Neuronal stem cell (in vitro differentiated cells): ENCODE measurements at regions not wholly inside any gene's neighbourhood (a gene's known extent, or its start where the extent isn't known, plus 50 kb on each side); places are given as distances from the start of the nearest gene placed in this dataset.

ENCODE experiments used
- DNase-seq: peaks from one replicate; pipeline ENCODE4 v3.0.0-alpha.2; 2013; ENCODE audit warnings: low spot score
- H2AFZ ChIP-seq: one replicate; pipeline ENCODE4 v1.6.1; 2013; ENCODE audit warnings: mild to moderate bottlenecking, low read length, inconsistent platforms
- H2AK5ac ChIP-seq: 2 replicates; pipeline ENCODE4 v1.6.1; 2013; ENCODE audit warnings: low read depth, mild to moderate bottlenecking, inconsistent platforms, low read length, moderate library complexity, mixed read lengths
- H2BK120ac ChIP-seq: 2 replicates; pipeline ENCODE4 v1.6.1; 2013; ENCODE audit warnings: low read depth, mild to moderate bottlenecking, inconsistent platforms, low read length, moderate library complexity, mixed read lengths
- H2BK12ac ChIP-seq: one replicate; pipeline ENCODE4 v1.6.1; 2013; ENCODE audit warnings: low read length, inconsistent platforms
- H2BK15ac ChIP-seq: 2 replicates; pipeline ENCODE4 v1.6.1; 2013; ENCODE audit warnings: mild to moderate bottlenecking, low read length, inconsistent platforms, mixed read lengths
- H2BK5ac ChIP-seq: one replicate; pipeline ENCODE4 v1.6.1; 2013; ENCODE audit warnings: inconsistent platforms, mild to moderate bottlenecking, low read length, moderate library complexity
- H3K14ac ChIP-seq: one replicate; pipeline ENCODE4 v1.6.1; 2013; ENCODE audit warnings: low read length, inconsistent platforms
- H3K18ac ChIP-seq: 2 replicates; pipeline ENCODE4 v1.6.1; 2013; ENCODE audit warnings: low read length, inconsistent platforms
- H3K23ac ChIP-seq: 2 replicates; pipeline ENCODE4 v1.6.1; 2013; ENCODE audit warnings: low read depth, mild to moderate bottlenecking, mixed read lengths, low read length, inconsistent platforms; ENCODE audit not compliant: poor library complexity
- H3K27ac ChIP-seq: replicated peaks from 3 replicates; pipeline ENCODE4 v1.5.1; 2013; ENCODE audit warnings: low read length, inconsistent platforms
- H3K27me3 ChIP-seq, 3 experiments: 2 replicates each; pipeline ENCODE4 v1.6.1; 2013; ENCODE audit warnings: low read length in 3 of 3, mild to moderate bottlenecking in 2 of 3, inconsistent platforms in 1 of 3, low read depth in 1 of 3, mixed read lengths in 1 of 3, moderate library complexity in 1 of 3; ENCODE audit not compliant: control insufficient read depth in 3 of 3, insufficient read depth in 3 of 3
- H3K36me3 ChIP-seq, 2 donors: replicated peaks in 1 of 2; 2 replicates each; pipeline ENCODE4 v1.6.1; 2013; ENCODE audit warnings: low read length in 2 of 2; ENCODE audit not compliant: control insufficient read depth in 2 of 2, insufficient read depth in 2 of 2
- H3K4ac ChIP-seq: 2 replicates; pipeline ENCODE4 v1.6.1; 2013; ENCODE audit warnings: inconsistent platforms, mild to moderate bottlenecking, low read length, moderate library complexity
- H3K4me1 ChIP-seq, 2 donors: 1 replicate in 1 of 2; 2 replicates in 1 of 2; pipeline ENCODE4 v1.6.1; 2013; ENCODE audit warnings: low read length in 2 of 2, low read depth in 1 of 2; ENCODE audit not compliant: control insufficient read depth in 2 of 2, insufficient read depth in 1 of 2
- H3K4me2 ChIP-seq: one replicate; pipeline ENCODE4 v1.6.1; 2013; ENCODE audit warnings: mild to moderate bottlenecking, low read length, inconsistent platforms; ENCODE audit not compliant: insufficient read depth, poor library complexity, severe bottlenecking
- H3K4me3 ChIP-seq, 2 donors: 2 replicates each; pipeline ENCODE4 v1.5.1; 2013; ENCODE audit warnings: low read length in 2 of 2, mild to moderate bottlenecking in 2 of 2, inconsistent platforms in 1 of 2, moderate library complexity in 1 of 2
- H3K79me1 ChIP-seq: one replicate; pipeline ENCODE4 v1.6.1; 2013; ENCODE audit warnings: low read depth, mild to moderate bottlenecking, inconsistent platforms, low read length, moderate library complexity
- H3K9ac ChIP-seq: one replicate; pipeline ENCODE4 v1.6.1; 2013; ENCODE audit warnings: mild to moderate bottlenecking, low read depth, low read length, inconsistent platforms; ENCODE audit not compliant: poor library complexity
- H3K9me3 ChIP-seq, 2 donors: replicated peaks in 1 of 2; 2 replicates each; pipeline versions ENCODE3 to v1.6.1; 2013; ENCODE audit warnings: low read length in 2 of 2, mild to moderate bottlenecking in 2 of 2, inconsistent platforms in 1 of 2, low read depth in 1 of 2, mixed read lengths in 1 of 2, moderate library complexity in 1 of 2; ENCODE audit not compliant: control insufficient read depth in 2 of 2, insufficient read depth in 1 of 2
- H4K8ac ChIP-seq: one replicate; pipeline ENCODE4 v1.6.1; 2013; ENCODE audit warnings: low read depth, mild to moderate bottlenecking, inconsistent platforms, low read length, moderate library complexity
- H4K91ac ChIP-seq: one replicate; pipeline ENCODE4 v1.6.1; 2013; ENCODE audit warnings: low read length, low read depth, mild to moderate bottlenecking, inconsistent platforms; ENCODE audit not compliant: poor library complexity
- WGBS, 2 donors: extraction: QIAGEN DNeasy Blood & Tissue Kit; methylation state at CpG; one replicate each; pipeline ENCODE4 v1.1.7; 2013; ENCODE audit warnings: missing lambda C conversion rate in 2 of 2, mixed read lengths in 1 of 2; ENCODE audit not compliant: insufficient read length in 2 of 2, insufficient replicate concordance in 1 of 2; ENCODE audit errors: extremely low coverage in 2 of 2; 5-methylcytosine and 5-hydroxymethylcytosine counted together

DNA sequence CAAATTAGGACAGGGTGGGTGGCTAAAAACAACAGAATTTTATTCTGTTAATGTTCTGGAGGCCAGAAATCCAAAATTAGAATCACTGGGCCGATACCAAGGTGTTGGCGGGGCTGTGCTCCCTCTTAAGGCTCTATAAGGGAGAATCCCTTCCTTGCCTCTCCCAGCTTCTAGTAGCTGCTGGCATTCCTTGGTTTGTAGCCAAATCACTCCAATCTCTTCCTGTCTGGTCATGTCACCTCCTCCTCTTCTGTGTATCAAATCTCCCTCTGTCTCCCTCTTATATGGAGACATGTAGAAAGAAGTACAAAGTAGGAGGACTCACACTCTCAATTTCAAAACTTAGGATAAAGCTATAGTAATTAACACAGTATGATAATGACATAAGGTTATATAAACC, 102.9 kb upstream of the SIRPA start:
- H3K4me3 ChIP-seq: no peak overlapping the region
- H2AK5ac ChIP-seq: no peak overlapping the region
- no peak overlapping the region for H3K14ac ChIP-seq
- no peak overlapping the region for H3K4me2 ChIP-seq
- DNase-seq: no peak
- H2BK5ac ChIP-seq: no peak overlapping the region
- no peaks in the 10 kb centered on the region for H3K36me3 ChIP-seq
- H2BK15ac ChIP-seq: no peak overlapping the region
- no peak overlapping the region for H2AFZ ChIP-seq
- H3K79me1 ChIP-seq: no peaks in the 10 kb centered on the region
- no peak overlapping the region for H4K91ac ChIP-seq
- no peak overlapping the region for H3K18ac ChIP-seq
- no peak overlapping the region for H3K9ac ChIP-seq
- peaks cover 0 to 30% (median 0%) of the 10 kb centered on the region in 3 experiments for H3K27me3 ChIP-seq
- no peak overlapping the region for H4K8ac ChIP-seq
- no peak overlapping the region for H2BK12ac ChIP-seq
- H3K23ac ChIP-seq: no peak overlapping the region
- no peak overlapping the region for H2BK120ac ChIP-seq
- no peak overlapping the region for H3K27ac ChIP-seq
- no peaks in the 10 kb centered on the region for H3K9me3 ChIP-seq
- no peaks in the 10 kb centered on the region for H3K4me1 ChIP-seq
- H3K4ac ChIP-seq: no peak overlapping the region
- no CpG with 5 or more reads among the region's 2 CpGs for WGBS, 2 donors

DNA sequence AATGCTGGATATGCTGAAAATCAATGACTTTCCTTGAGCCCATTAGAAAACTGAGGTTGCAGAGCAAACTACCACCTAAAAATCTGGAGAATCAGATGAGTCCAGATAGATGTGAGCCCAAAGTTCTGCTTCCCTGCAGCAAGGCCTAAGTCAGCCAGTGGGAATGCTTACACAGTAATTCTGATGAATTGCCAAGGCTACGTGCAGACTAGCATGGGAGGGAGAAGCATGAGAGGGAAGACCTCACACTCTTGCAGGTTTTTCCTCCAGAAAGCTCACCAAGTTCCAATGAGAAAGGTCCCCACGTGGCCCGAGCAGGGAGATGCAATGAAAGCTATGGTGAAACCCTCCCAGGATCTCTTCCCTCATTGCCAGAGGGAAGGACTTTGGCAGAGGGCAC, 104.8 kb upstream of the SIRPA start:
- Histone ChIP-seq H3K23ac (no peak overlapping the region), H3K4me1 (no peaks in the 10 kb centered on the region), H2BK12ac (no peak overlapping the region), H3K18ac (no peak overlapping the region), H3K27ac (no peak overlapping the region), H3K14ac (no peak overlapping the region), H3K9ac (no peak overlapping the region), H2BK5ac (no peak overlapping the region), H2AFZ (no peak overlapping the region), H2BK15ac (no peak overlapping the region), H3K4me2 (no peak overlapping the region), H2BK120ac (no peak overlapping the region), H2AK5ac (no peak overlapping the region), H3K9me3 (no peaks in the 10 kb centered on the region), H3K4ac (no peak overlapping the region), H3K4me3 (no peak overlapping the region), H4K91ac (no peak overlapping the region), H4K8ac (no peak overlapping the region), H3K36me3 (no peaks in the 10 kb centered on the region), H3K27me3 (peaks cover 0 to 34% (median 0%) of the 10 kb centered on the region in 3 experiments), H3K79me1 (no peaks in the 10 kb centered on the region)
- WGBS, 2 donors: no CpG with 5 or more reads among the region's 3 CpGs
- DNase-seq: no peak

DNA sequence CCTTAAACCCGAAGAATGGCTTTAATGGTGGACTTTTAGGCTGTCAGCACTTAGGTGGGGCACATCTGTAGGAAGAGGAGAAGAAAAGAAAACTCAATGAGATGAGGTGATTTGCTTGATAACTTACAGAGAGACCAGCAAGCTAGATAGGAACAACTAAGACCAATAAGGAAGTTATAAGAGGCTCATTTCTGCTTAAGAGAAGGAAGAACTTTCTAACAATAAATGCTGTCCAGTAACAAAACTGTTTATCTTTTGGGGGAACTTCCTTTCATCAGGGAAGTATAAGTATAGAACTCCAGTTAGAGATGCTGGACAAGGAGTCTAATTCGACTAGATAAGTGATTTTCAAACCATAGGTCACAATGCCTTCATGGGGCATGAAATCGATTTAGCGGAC, 107.2 kb upstream of the SIRPA start:
- DNase-seq: no peak
- H3K18ac ChIP-seq: no peak overlapping the region
- H2AFZ ChIP-seq: no peak overlapping the region
- H3K4me3 ChIP-seq: no peak overlapping the region
- no peak overlapping the region for H2BK15ac ChIP-seq
- H2BK5ac ChIP-seq: no peak overlapping the region
- H3K23ac ChIP-seq: no peak overlapping the region
- H3K9me3 ChIP-seq: no peaks in the 10 kb centered on the region
- no peak overlapping the region for H2BK120ac ChIP-seq
- H3K79me1 ChIP-seq: no peaks in the 10 kb centered on the region
- no CpG with 5 or more reads among the region's 4 CpGs for WGBS, 2 donors
- no peak overlapping the region for H2BK12ac ChIP-seq
- H3K9ac ChIP-seq: no peak overlapping the region
- H3K27me3 ChIP-seq: peaks cover 0 to 42% (median 0%) of the 10 kb centered on the region in 3 experiments
- no peaks in the 10 kb centered on the region for H3K36me3 ChIP-seq
- H3K4ac ChIP-seq: no peak overlapping the region
- H3K4me2 ChIP-seq: no peak overlapping the region
- no peak overlapping the region for H3K14ac ChIP-seq
- H3K4me1 ChIP-seq: no peaks in the 10 kb centered on the region
- H4K8ac ChIP-seq: no peak overlapping the region
- no peak overlapping the region for H2AK5ac ChIP-seq
- no peak overlapping the region for H3K27ac ChIP-seq
- H4K91ac ChIP-seq: no peak overlapping the region

DNA sequence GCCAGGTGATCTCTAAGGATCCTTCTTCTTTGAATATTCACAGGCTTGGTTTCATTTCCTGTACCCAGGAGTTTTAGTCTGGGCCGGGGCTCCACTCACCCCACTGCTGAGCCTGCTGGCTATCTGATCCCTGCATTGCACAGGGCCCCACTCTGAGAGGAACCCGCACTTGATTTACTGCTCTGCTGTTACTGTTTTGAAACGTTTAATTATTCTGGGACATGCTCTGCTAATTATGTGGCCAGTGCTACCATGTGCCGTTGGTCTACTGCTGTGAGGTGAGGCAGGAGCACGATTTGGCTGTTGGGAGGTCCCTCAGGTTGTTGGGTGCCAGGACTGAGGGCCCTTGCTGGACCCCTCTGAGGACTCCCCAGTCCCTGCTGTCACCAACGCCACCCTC, 108.7 kb upstream of the SIRPA start:
- Histone ChIP-seq H4K8ac (no peak overlapping the region), H3K4ac (no peak overlapping the region), H3K4me3 (no peak overlapping the region), H3K27me3 (peaks cover 0 to 48% (median 0%) of the 10 kb centered on the region in 3 experiments), H2BK15ac (no peak overlapping the region), H2BK5ac (no peak overlapping the region), H3K9ac (no peak overlapping the region), H3K4me2 (no peak overlapping the region), H3K23ac (no peak overlapping the region), H3K27ac (no peak overlapping the region), H2AK5ac (no peak overlapping the region), H3K36me3 (no peaks in the 10 kb centered on the region), H2BK12ac (no peak overlapping the region), H3K79me1 (no peaks in the 10 kb centered on the region), H2BK120ac (no peak overlapping the region), H3K4me1 (no peaks in the 10 kb centered on the region), H4K91ac (no peak overlapping the region), H3K9me3 (no peaks in the 10 kb centered on the region), H2AFZ (no peak overlapping the region), H3K14ac (no peak overlapping the region), H3K18ac (no peak overlapping the region)
- no peak for DNase-seq
- WGBS, 2 donors: no CpG with 5 or more reads among the region's 6 CpGs
